GM12878 (cell line): ENCODE measurements at regions not wholly inside any gene's neighbourhood (a gene's known extent, or its start where the extent isn't known, plus 50 kb on each side); places are given as distances from the start of the nearest gene placed in this dataset.

Experiments
- ATAC-seq: fragments of 200-7000 bp; cut with Tn5 transposase; 3 replicates; pipeline ENCODE4 v1.9.1; 2020; ENCODE audit warnings: mild to moderate bottlenecking, moderate library complexity
- BruUV-seq: library from RNA; stranded (reverse); fragments of 400-500 nt; replicated peaks from 2 replicates; lab custom pipeline; 2021; lab: Mats Ljungman, UMichigan
- CTCF ChIA-PET: fragments of 300-600 bp; sonication (Branson Sonifier 250); formaldehyde crosslinking; extraction: SDS; loops from one replicate; lab custom pipeline; 2021; ENCODE audit warnings: inconsistent platforms; lab: Yijun Ruan, JAX
- POLR2A ChIA-PET: fragments of 350-600 bp; formaldehyde crosslinking; extraction: SDS; loops from one replicate; lab custom pipeline; 2021; ENCODE audit warnings: inconsistent platforms; lab: Charles Lee
- RAD21 ChIA-PET: fragments of 300-600 bp; sonication (Branson Sonifier 250); formaldehyde crosslinking; loops from one replicate; lab custom pipeline; 2023; ENCODE audit warnings: antibody characterized with exemption; ENCODE audit not compliant: unreplicated experiment; lab: Charles Lee
- SMC1A ChIA-PET: fragments of 300-600 bp; sonication (Branson Sonifier 250); formaldehyde crosslinking; loops from one replicate; lab custom pipeline; 2023; ENCODE audit not compliant: unreplicated experiment, uncharacterized antibody; lab: Charles Lee
- DNase-seq: peaks from one replicate; pipeline ENCODE4 v3.0.0-alpha.2; 2011; ENCODE audit warnings: low read depth, low spot score
- FAIRE-seq: peaks from 3 replicates; lab custom pipeline; 2011; peaks lifted over from hg19 to GRCh38; lab: Jason Lieb, UNC
- H2AFZ ChIP-seq: 2 replicates; pipeline ENCODE4 v1.6.0; 2011; ENCODE audit warnings: low read depth, low read length, control low read depth; ENCODE audit not compliant: control insufficient read depth
- H3K27ac ChIP-seq: 2 replicates; pipeline ENCODE4 v1.5.1; 2011; ENCODE audit warnings: control low read depth; ENCODE audit not compliant: control insufficient read depth, insufficient read depth
- H3K27me3 ChIP-seq, 2 experiments: replicated peaks in 1 of 2; 2 replicates each; pipeline versions ENCODE4 v1.6.0 to v1.6.1; 2011; ENCODE audit warnings: low read length in 1 of 2; ENCODE audit not compliant: control insufficient read depth in 2 of 2, insufficient read depth in 2 of 2
- H3K36me3 ChIP-seq, 2 experiments: 2 replicates each; pipeline ENCODE4 v1.5.1; 2011; ENCODE audit warnings: low read length in 1 of 2; ENCODE audit not compliant: control insufficient read depth in 2 of 2, insufficient read depth in 2 of 2
- H3K4me1 ChIP-seq: 2 replicates; pipeline ENCODE4 v1.6.1; 2011; ENCODE audit warnings: mild to moderate bottlenecking, low read length, moderate library complexity, mixed read lengths; ENCODE audit not compliant: control insufficient read depth, insufficient read depth
- H3K4me2 ChIP-seq: 2 replicates; pipeline ENCODE4 v1.6.0; 2011; ENCODE audit warnings: control low read depth; ENCODE audit not compliant: control insufficient read depth, insufficient read depth
- H3K4me3 ChIP-seq: fragments of 200-600 bp; sonication (generic); 2 replicates; pipeline ENCODE4 v1.5.1; 2016
- H3K79me2 ChIP-seq: 2 replicates; pipeline ENCODE4 v1.6.0; 2011; ENCODE audit warnings: low read length; ENCODE audit not compliant: control insufficient read depth, insufficient read depth
- H3K9ac ChIP-seq: 2 replicates; pipeline ENCODE4 v1.8.0; 2011; ENCODE audit warnings: low read length, control low read depth, mixed read lengths; ENCODE audit not compliant: control insufficient read depth, insufficient read depth
- H3K9me3 ChIP-seq: replicated peaks from 3 replicates; pipeline ENCODE4 v1.5.1; 2011; ENCODE audit warnings: mild to moderate bottlenecking, low read length; ENCODE audit not compliant: control insufficient read depth, insufficient read depth
- H4K20me1 ChIP-seq: 2 replicates; pipeline ENCODE4 v1.6.0; 2011; ENCODE audit not compliant: control insufficient read depth, insufficient read depth
- CBFB ChIP-seq: IDR thresholded peaks from 2 replicates; pipeline ENCODE4 v1.6.1; 2016; ENCODE audit warnings: antibody characterized with exemption, low read depth
- NFYB ChIP-seq: IDR thresholded peaks from 2 replicates; pipeline ENCODE4 v1.6.1; 2011; ENCODE audit warnings: low read depth, mild to moderate bottlenecking, low read length, improper control_type of control experiment, moderate library complexity; ENCODE audit not compliant: insufficient read depth
- NR2C2 ChIP-seq: IDR thresholded peaks from 2 replicates; pipeline ENCODE4 v1.6.1; 2011; ENCODE audit warnings: borderline replicate concordance, low read depth; ENCODE audit not compliant: control insufficient read depth, insufficient read length
- PAX5 ChIP-seq: IDR thresholded peaks from 2 replicates; pipeline ENCODE4 v1.6.1; 2011; ENCODE audit warnings: low read depth, low read length, borderline replicate concordance
- RCOR1 ChIP-seq: conservative IDR thresholded peaks from 2 replicates; pipeline ENCODE4 v1.6.1; 2012; ENCODE audit warnings: low read depth, low read length, improper control_type of control experiment
- STAT3 ChIP-seq: IDR thresholded peaks from 2 replicates; pipeline ENCODE4 v1.6.1; 2011; ENCODE audit warnings: low read depth, low read length, improper control_type of control experiment
- TAF1 ChIP-seq: IDR thresholded peaks from 2 replicates; pipeline ENCODE4 v1.6.1; 2011; ENCODE audit warnings: mild to moderate bottlenecking, low read depth, low read length, borderline replicate concordance
- WGBS: methylation state at CpG from one replicate; pipeline ENCODE4 v1.1.6; 2016; ENCODE audit warnings: low lambda C conversion rate; ENCODE audit not compliant: insufficient replicate concordance, insufficient coverage; ENCODE audit errors: missing lambda C conversion rate; 5-methylcytosine and 5-hydroxymethylcytosine counted together
- in situ Hi-C: fragments of 300-500 bp; cut with MboI; formaldehyde crosslinking; loops from 9 replicates; pipeline ENCODE4 v1.14.3; 2018; ENCODE audit warnings: mixed read lengths
- intact Hi-C: fragments of 100-400 bp; cut with micrococcal nuclease; formaldehyde crosslinking; loops from one replicate; pipeline ENCODE4 v1.14.2; 2022; ENCODE audit not compliant: unreplicated experiment

GRCh38 chr7:83863906-83864305 is 215.0 kb upstream of the SEMA3E start (continued):
- no peak for TF ChIP-seq RCOR1

DNA sequence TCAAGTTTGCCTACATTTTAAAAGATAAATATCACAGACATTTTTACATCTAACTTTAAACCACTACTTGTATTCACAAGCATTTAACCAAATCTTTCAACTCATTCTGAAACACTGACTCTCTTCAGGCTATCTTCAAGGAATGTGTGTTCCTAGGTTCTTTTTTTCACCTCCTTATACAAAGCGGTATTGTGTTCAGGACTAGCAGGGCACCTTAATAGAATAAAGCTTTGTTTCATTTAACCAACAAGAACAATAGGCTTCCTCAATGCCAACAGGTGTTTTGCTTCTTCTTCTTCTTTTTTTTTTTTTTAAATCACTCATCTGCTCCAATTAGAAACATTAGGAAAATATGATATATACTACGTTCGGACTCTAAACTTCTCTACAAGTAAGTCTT is 212.9 kb upstream of the SEMA3E start:
- Histone ChIP-seq H3K9ac (no peak overlapping the region), H3K4me2 (no peak overlapping the region), H3K4me1 (no peaks in the 10 kb centered on the region), H3K9me3 (no peaks in the 10 kb centered on the region), H3K79me2 (no peaks in the 10 kb centered on the region), H2AFZ (no peak overlapping the region), H3K27me3 (no peaks in the 10 kb centered on the region), H3K36me3 (no peaks in the 10 kb centered on the region), H4K20me1 (no peaks in the 10 kb centered on the region), H3K27ac (no peak overlapping the region), H3K4me3 (no peak overlapping the region)
- DNase-seq (no peak), FAIRE-seq (no peak), ATAC-seq (no peak)
- in situ Hi-C loops = no loop called here
- intact Hi-C loops = no loop called here
- POLR2A ChIA-PET = no interaction called here
- RAD21 ChIA-PET = interaction anchor here (0.9 kb wide), 1 partner anchor 65 kb away, joined by 3 read pairs; no protein-coding TSS in a partner anchor
- WGBS = 48% methylated on average over 3 of the region's 3 CpGs
- BruUV-seq = no TSS peak
- CTCF ChIA-PET = interaction anchor here (1.5 kb wide), 1 partner anchor 12 kb away, joined by 4 read pairs; no protein-coding TSS in a partner anchor
- SMC1A ChIA-PET = interaction anchor here (1.0 kb wide), 1 partner anchor 24 kb away, joined by 3 read pairs; no protein-coding TSS in a partner anchor
- TF ChIP-seq STAT3 (no peak), PAX5 (no peak), TAF1 (no peak), NFYB (no peak), NR2C2 (no peak), CBFB (no peak)
